IMR-90 (cell line): ENCODE measurements at regions not wholly inside any gene's neighbourhood (a gene's known extent, or its start where the extent isn't known, plus 50 kb on each side); places are given as distances from the start of the nearest gene placed in this dataset.

ENCODE experiments used
- ATAC-seq: fragments of 200-7000 bp; cut with Tn5 transposase; 2 replicates; pipeline ENCODE4 v1.9.1; 2020; ENCODE audit warnings: low read depth, mild to moderate bottlenecking, moderate library complexity
- BruUV-seq: library from RNA; stranded (reverse); fragments of 400-500 nt; replicated peaks from 2 replicates; lab custom pipeline; 2021; lab: Mats Ljungman, UMichigan
- CTCF ChIA-PET: fragments of 300-600 bp; formaldehyde crosslinking; extraction: SDS; loops from one replicate; lab custom pipeline; 2021; ENCODE audit warnings: antibody characterized with exemption; lab: Yijun Ruan, JAX
- POLR2A ChIA-PET: fragments of 300-600 bp; sonication (Branson Sonifier 250); formaldehyde crosslinking; loops from one replicate; lab custom pipeline; 2022; ENCODE audit warnings: antibody characterized with exemption; ENCODE audit not compliant: unreplicated experiment; lab: Charles Lee
- DNase-seq: peaks from one replicate; pipeline ENCODE4 v3.0.0; 2013
- H2AFZ ChIP-seq: replicated peaks from 2 replicates; pipeline ENCODE3; 2013; ENCODE audit warnings: low read length, mild to moderate bottlenecking; ENCODE audit not compliant: poor library complexity
- H2AK5ac ChIP-seq: 2 replicates; pipeline ENCODE4 v1.6.1; 2013; ENCODE audit warnings: low read depth, low read length, inconsistent platforms
- H2AK9ac ChIP-seq: replicated peaks from 2 replicates; pipeline ENCODE3; 2013; ENCODE audit warnings: mild to moderate bottlenecking, low read depth, low read length, moderate library complexity; ENCODE audit not compliant: poor library complexity
- H2BK120ac ChIP-seq: 2 replicates; pipeline ENCODE4 v1.6.1; 2013; ENCODE audit warnings: low read depth, low read length, inconsistent platforms
- H2BK15ac ChIP-seq: 3 replicates; pipeline ENCODE4 v1.6.1; 2013; ENCODE audit warnings: low read depth, low read length, inconsistent platforms
- H2BK20ac ChIP-seq: 2 replicates; pipeline ENCODE4 v1.6.1; 2013; ENCODE audit warnings: low read depth, mild to moderate bottlenecking, inconsistent platforms, low read length, moderate library complexity
- H2BK5ac ChIP-seq: 2 replicates; pipeline ENCODE4 v1.6.1; 2013; ENCODE audit warnings: mild to moderate bottlenecking, low read depth, low read length, inconsistent platforms; ENCODE audit not compliant: poor library complexity, severe bottlenecking
- H3K14ac ChIP-seq: replicated peaks from 2 replicates; pipeline ENCODE4 v1.6.1; 2013; ENCODE audit warnings: low read depth, low read length, inconsistent platforms
- H3K18ac ChIP-seq: 2 replicates; pipeline ENCODE4 v1.6.1; 2013; ENCODE audit warnings: low read depth, low read length, control low read depth
- H3K23ac ChIP-seq: 2 replicates; pipeline ENCODE4 v1.6.1; 2013; ENCODE audit warnings: low read depth, low read length, inconsistent platforms
- H3K27ac ChIP-seq: 2 replicates; pipeline ENCODE4 v1.5.1; 2013; ENCODE audit warnings: mild to moderate bottlenecking, control low read depth, low read length; ENCODE audit not compliant: insufficient read depth
- H3K27me3 ChIP-seq: 2 replicates; pipeline ENCODE4 v1.6.1; 2013; ENCODE audit warnings: low read length; ENCODE audit not compliant: control insufficient read depth, insufficient read depth
- H3K36me3 ChIP-seq: 2 replicates; pipeline ENCODE4 v1.6.1; 2013; ENCODE audit warnings: low read length, mixed read lengths; ENCODE audit not compliant: control insufficient read depth, insufficient read depth
- H3K4ac ChIP-seq: 2 replicates; pipeline ENCODE4 v1.6.1; 2013; ENCODE audit warnings: low read depth, low read length, inconsistent platforms
- H3K4me1 ChIP-seq: 2 replicates; pipeline ENCODE4 v1.6.1; 2013; ENCODE audit warnings: low read length, mixed read lengths; ENCODE audit not compliant: control insufficient read depth, insufficient read depth
- H3K4me2 ChIP-seq: 2 replicates; pipeline ENCODE4 v1.6.1; 2013; ENCODE audit warnings: low read depth, mild to moderate bottlenecking, control low read depth, low read length, moderate library complexity
- H3K4me3 ChIP-seq: 2 replicates; pipeline ENCODE4 v1.5.1; 2013; ENCODE audit warnings: low read depth, mild to moderate bottlenecking, control low read depth, low read length, moderate library complexity; ENCODE audit not compliant: insufficient read depth
- H3K56ac ChIP-seq: 2 replicates; pipeline ENCODE4 v1.6.1; 2013; ENCODE audit warnings: low read length, inconsistent platforms; ENCODE audit not compliant: insufficient read depth; ENCODE audit errors: extremely low read depth
- H3K79me1 ChIP-seq, 2 experiments: 2 replicates each; pipeline ENCODE4 v1.6.1; 2013; ENCODE audit warnings: low read length in 2 of 2, inconsistent platforms in 1 of 2, low read depth in 1 of 2
- H3K9ac ChIP-seq: 2 replicates; pipeline ENCODE4 v1.6.1; 2013; ENCODE audit warnings: low read depth, low read length, control low read depth
- H3K9me1 ChIP-seq: 2 replicates; pipeline ENCODE4 v1.6.1; 2013; ENCODE audit warnings: low read length, inconsistent platforms; ENCODE audit not compliant: insufficient read depth
- H3K9me3 ChIP-seq: 2 replicates; pipeline ENCODE4 v1.6.1; 2013; ENCODE audit warnings: low read length; ENCODE audit not compliant: control insufficient read depth, insufficient read depth
- H4K20me1 ChIP-seq: 2 replicates; pipeline ENCODE4 v1.6.1; 2013; ENCODE audit warnings: low read length, inconsistent platforms; ENCODE audit not compliant: insufficient read depth
- H4K5ac ChIP-seq: 2 replicates; pipeline ENCODE4 v1.6.1; 2013; ENCODE audit warnings: mild to moderate bottlenecking, low read depth, low read length, control low read depth
- H4K8ac ChIP-seq, 2 experiments: 2 replicates each; pipeline ENCODE4 v1.6.1; 2013; ENCODE audit warnings: low read depth in 2 of 2, low read length in 2 of 2, control low read depth in 1 of 2, inconsistent platforms in 1 of 2
- H4K91ac ChIP-seq: 2 replicates; pipeline ENCODE4 v1.6.1; 2013; ENCODE audit warnings: low read depth, low read length, inconsistent platforms; ENCODE audit not compliant: insufficient read depth
- CHD1 ChIP-seq: IDR thresholded peaks from 2 replicates; pipeline ENCODE4 v1.6.1; 2012; ENCODE audit warnings: low read depth, low read length, improper control_type of control experiment
- ELK1 ChIP-seq: fragments of 150-350 bp; IDR thresholded peaks from 2 replicates; pipeline ENCODE4 v1.6.1; 2016; ENCODE audit warnings: low read depth, mild to moderate bottlenecking, low read length, moderate library complexity, borderline replicate concordance
- MAFK ChIP-seq: IDR thresholded peaks from 2 replicates; pipeline ENCODE4 v1.6.1; 2012; ENCODE audit warnings: low read depth, low read length, improper control_type of control experiment
- POLR2A ChIP-seq: IDR thresholded peaks from 2 replicates; pipeline ENCODE4 v1.6.1; 2012; ENCODE audit warnings: mild to moderate bottlenecking, low read depth, low read length
- RFX5 ChIP-seq: IDR thresholded peaks from 2 replicates; pipeline ENCODE4 v1.8.0; 2012; ENCODE audit warnings: low read depth, mild to moderate bottlenecking, low read length, moderate library complexity
- SMC3 ChIP-seq: fragments of 150-350 bp; IDR thresholded peaks from 2 replicates; pipeline ENCODE4 v1.6.1; 2016; ENCODE audit warnings: low read depth, mild to moderate bottlenecking, antibody characterized with exemption, low read length, moderate library complexity
- USF2 ChIP-seq: fragments of 150-350 bp; IDR thresholded peaks from 2 replicates; pipeline ENCODE4 v1.6.1; 2017; ENCODE audit warnings: mild to moderate bottlenecking, antibody characterized with exemption, low read length, low read depth
- WGBS, 2 experiments: methylation state at CpG; one replicate each; pipeline versions ENCODE4 v1.1.5 to v1.1.7; 2013; ENCODE audit warnings: missing lambda C conversion rate in 2 of 2; ENCODE audit not compliant: insufficient read length in 1 of 2; ENCODE audit errors: extremely low coverage in 2 of 2; 5-methylcytosine and 5-hydroxymethylcytosine counted together
- dilution Hi-C: fragments of 300-500 bp; cut with HindIII; formaldehyde crosslinking; loops from one replicate; pipeline ENCODE4 v1.14.3; 2018; ENCODE audit warnings: low sequenced_read_pairs; ENCODE audit not compliant: unreplicated experiment
- in situ Hi-C: fragments of 300-500 bp; cut with MboI; formaldehyde crosslinking; loops from 3 replicates; pipeline ENCODE4 v1.14.3; 2019; ENCODE audit warnings: low sequenced_read_pairs, inconsistent platforms, mixed read lengths
- intact Hi-C: fragments of 100-400 bp; cut with micrococcal nuclease; formaldehyde crosslinking; loops from 2 replicates; pipeline ENCODE4 v1.10.0; 2022
- TF ChIP-seq, protein P1 (sequence below): conservative IDR thresholded peaks from 2 replicates; pipeline ENCODE4 v1.5.1; 2012; ENCODE audit warnings: mild to moderate bottlenecking, low read depth, low read length, improper control_type of control experiment

GRCh38 chr12:90645181-90645580, 309.8 kb downstream of the CCER1 start:
- Histone ChIP-seq H4K5ac (no peak overlapping the region), H3K9ac (no peak overlapping the region), H3K36me3 (no peaks in the 10 kb centered on the region), H2AK9ac (no peak overlapping the region), H3K27ac (no peak overlapping the region), H2BK120ac (no peak overlapping the region), H2BK5ac (no peak overlapping the region), H2AK5ac (no peak overlapping the region), H2BK20ac (no peak overlapping the region), H4K91ac (no peak overlapping the region), H3K9me3 (no peaks in the 10 kb centered on the region), H3K27me3 (no peaks in the 10 kb centered on the region), H3K9me1 (no peaks in the 10 kb centered on the region), H3K4me2 (no peak overlapping the region), H3K79me1 (no peaks in the 10 kb centered on the region), H2AFZ (no peak overlapping the region), H3K14ac (no peak overlapping the region), H3K4me3 (no peak overlapping the region), H4K20me1 (no peaks in the 10 kb centered on the region), H4K8ac (no peak overlapping the region), H3K4ac (no peak overlapping the region), H2BK15ac (no peak overlapping the region), H3K4me1 (no peaks in the 10 kb centered on the region), H3K56ac (no peak overlapping the region), H3K23ac (no peak overlapping the region), H3K18ac (no peak overlapping the region)
- intact Hi-C loops (no loop called here), dilution Hi-C loops (no loop called here), in situ Hi-C loops (no loop called here)
- ChIA-PET POLR2A (no interaction called here), CTCF (no interaction called here)
- no peak for TF ChIP-seq CHD1
- TF ChIP-seq SMC3: no peak
- TF ChIP-seq USF2: no peak
- no peak for TF ChIP-seq MAFK
- TF ChIP-seq, protein P1, sequence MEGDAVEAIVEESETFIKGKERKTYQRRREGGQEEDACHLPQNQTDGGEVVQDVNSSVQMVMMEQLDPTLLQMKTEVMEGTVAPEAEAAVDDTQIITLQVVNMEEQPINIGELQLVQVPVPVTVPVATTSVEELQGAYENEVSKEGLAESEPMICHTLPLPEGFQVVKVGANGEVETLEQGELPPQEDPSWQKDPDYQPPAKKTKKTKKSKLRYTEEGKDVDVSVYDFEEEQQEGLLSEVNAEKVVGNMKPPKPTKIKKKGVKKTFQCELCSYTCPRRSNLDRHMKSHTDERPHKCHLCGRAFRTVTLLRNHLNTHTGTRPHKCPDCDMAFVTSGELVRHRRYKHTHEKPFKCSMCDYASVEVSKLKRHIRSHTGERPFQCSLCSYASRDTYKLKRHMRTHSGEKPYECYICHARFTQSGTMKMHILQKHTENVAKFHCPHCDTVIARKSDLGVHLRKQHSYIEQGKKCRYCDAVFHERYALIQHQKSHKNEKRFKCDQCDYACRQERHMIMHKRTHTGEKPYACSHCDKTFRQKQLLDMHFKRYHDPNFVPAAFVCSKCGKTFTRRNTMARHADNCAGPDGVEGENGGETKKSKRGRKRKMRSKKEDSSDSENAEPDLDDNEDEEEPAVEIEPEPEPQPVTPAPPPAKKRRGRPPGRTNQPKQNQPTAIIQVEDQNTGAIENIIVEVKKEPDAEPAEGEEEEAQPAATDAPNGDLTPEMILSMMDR: no peak
- no peak for TF ChIP-seq RFX5
- TF ChIP-seq POLR2A: no peak
- no peak for TF ChIP-seq ELK1
- no peak for ATAC-seq
- WGBS, 2 experiments: no CpG with 5 or more reads among the region's 1 CpG
- BruUV-seq: no TSS peak
- no peak for DNase-seq
